GM18499 (cell line): ENCODE measurements at regions not wholly inside any gene's neighbourhood (a gene's known extent, or its start where the extent isn't known, plus 50 kb on each side); places are given as distances from the start of the nearest gene placed in this dataset.

Experiments
- ATAC-seq: cut with Tn5 transposase; IDR thresholded peaks from one replicate; pipeline ENCODE4 v1.9.1; 2021; ENCODE audit warnings: moderate number of reproducible peaks; ENCODE audit not compliant: insufficient read depth, unreplicated experiment

DNA sequence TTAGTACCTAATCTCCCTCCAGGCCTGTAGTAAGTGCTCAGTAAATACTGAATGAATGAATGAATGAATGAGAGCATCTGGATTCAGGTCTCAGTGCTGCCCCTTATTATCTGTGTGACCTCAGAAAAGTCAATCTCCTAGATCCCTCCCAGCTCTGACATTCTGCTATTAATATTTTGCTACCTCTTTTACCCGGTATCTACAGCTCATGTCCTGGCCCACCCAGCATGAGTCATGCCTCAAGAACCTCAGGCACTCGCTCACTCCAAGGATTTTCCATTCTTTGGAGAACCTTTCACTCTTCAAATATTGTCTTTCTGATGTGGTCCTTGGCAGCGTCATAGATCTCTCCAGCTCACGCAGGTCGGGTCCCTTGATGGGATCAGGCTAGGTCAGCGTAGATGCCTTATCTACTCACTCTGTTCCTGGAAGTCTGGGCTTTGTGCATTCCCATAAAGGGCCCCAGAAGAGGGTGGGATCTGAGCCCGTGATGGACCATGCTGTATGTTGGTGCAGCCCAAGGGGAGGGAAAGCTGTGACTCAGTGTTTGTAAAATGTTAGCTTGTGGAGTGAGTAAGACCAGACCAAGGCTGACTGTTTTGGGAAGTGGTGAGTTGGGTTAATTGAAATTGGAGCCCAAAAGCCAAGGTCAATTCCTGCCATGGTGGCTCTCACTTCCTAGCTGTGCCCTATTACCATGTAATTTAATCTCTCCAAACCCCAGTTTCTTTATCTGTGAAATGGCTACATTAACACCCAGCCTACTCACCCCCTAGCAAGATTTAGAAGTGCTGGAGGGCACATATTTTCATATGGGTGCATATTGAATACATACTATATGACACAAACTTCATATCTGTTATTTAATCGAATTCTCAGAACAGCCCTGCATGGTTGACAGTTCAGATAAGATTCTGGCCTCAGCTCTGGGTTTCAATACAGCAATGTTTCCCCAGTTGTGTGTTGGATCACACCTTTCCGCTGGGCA lies 214.1 kb upstream of the USP24 start:
- ATAC-seq, result no peak

DNA sequence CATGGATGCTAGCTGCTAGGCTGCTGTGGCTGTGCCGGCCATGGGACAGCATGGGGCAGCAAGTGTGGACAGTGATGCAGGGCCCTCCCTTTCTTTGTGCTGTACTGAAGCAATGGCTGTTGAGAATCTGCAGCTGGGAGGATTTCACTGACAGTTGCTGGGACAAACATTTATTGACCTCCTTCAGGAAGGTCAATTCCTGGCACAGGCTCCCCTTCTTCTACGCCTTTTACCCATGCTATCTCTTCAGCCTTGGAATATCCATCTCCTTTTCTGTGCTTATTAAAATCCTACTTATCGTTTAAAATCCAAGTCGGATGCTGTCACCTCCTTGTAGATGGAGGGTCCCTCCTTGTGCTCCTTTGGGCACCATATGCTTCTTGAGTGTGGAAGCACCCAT lies 213.1 kb upstream of the USP24 start:
- no peak for ATAC-seq

GRCh38 chr1:55427606-55428005 lies 212.4 kb upstream of the USP24 start:
- ATAC-seq, result no peak

DNA sequence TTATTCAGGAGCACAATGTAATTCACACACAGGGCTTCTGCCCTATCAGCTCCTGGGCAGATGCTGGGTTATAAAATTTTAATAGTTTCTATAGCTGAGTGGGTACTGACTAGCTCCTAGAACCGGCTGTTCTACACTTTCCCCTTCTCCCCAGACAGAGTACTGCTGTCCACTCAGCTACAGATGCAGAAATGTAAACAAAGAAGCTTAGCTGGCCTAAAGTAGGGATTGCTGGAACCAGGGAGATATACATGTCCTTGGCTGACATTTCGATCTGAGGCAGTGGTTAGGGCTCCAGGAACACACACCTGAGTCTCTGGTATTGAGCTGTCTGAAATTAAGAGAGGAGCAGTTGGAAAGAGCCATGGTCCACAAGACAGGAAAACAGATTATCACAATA lies 211.5 kb upstream of the USP24 start:
- no peak for ATAC-seq

DNA sequence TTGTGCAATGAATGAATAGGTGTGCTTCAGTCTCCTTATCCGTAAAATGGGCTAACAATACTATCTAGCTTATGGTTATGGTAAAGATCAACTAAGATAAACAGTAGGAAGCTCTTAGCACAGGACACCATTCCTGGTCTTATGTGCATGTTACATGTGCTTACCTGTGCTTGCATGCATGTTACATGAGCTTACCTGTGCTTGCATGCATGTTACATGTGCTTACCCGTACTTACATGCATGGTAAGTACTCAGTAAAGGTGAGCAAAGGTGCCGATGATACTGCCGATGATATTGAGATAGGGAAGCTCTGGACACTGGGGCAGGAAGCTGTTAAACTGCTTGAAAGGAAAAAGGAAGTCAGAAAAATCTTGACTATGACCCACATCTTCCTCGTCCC lies 211.0 kb upstream of the USP24 start:
- no peak for ATAC-seq

GRCh38 chr1:55425310-55425930 lies 210.3 kb upstream of the USP24 start:
- no peak for ATAC-seq

GRCh38 chr1:55423376-55423775 lies 208.2 kb upstream of the USP24 start:
- no peak for ATAC-seq

GRCh38 chr1:55420929-55421716 lies 206.0 kb upstream of the USP24 start:
- ATAC-seq, result no peak

DNA sequence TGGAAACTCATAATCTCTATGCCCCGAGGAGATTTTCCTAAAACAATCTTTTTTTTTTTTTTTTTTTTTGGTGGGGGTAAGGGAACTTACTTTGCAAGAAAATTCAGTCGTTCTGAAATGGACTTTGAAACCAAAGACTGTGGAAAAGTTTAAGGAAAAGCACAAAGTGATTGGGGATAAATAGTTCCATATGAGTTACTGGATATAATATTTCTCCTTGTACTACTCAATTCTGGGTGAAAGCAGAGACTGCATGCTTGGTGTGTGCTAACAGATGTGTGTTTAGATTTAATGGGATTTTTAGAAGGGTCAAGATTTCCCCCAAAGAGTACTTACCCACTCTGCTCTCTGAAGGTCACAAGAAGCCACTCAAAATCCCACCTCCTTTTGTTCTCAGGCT lies 204.9 kb upstream of the USP24 start:
- no peak for ATAC-seq

- ATAC-seq, result no peak
Observed at GRCh38 chr1:55418208-55419000, 203.2 kb upstream of the USP24 start.

DNA sequence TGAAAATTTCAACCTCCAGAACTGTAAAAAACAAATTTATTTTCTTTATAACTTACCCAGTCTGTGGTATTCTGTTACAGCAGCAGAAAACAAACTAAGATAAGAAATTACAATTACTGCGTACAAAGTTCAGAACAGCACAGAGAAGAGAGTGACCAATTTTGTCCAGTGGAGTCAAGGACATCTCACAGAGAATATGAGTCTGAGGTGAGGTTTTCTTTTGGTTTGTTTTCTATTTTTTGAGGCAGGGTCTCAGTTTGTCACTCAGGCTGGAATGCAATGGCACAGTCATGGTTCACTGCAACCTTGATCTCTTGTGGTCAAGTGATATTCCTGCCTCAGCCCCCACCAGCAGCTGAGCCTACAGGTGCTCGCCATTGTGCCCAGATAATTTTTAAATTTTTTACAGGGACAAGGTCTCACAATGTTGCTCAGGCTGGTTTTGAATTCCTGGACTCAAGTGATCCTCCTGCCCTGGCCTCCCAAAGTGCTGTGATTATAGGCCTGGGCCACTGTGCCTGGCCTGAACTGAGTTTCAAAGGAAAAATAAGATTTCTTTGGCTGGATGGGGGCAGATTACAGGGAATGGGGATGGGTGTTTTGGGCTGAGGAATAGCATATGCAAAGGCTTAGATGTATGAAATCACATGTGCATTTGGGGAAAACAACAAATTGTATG lies 201.1 kb upstream of the USP24 start:
- ATAC-seq, result no peak

- ATAC-seq, result no peak
Observed at GRCh38 chr1:55413286-55413685, 198.1 kb upstream of the USP24 start.

DNA sequence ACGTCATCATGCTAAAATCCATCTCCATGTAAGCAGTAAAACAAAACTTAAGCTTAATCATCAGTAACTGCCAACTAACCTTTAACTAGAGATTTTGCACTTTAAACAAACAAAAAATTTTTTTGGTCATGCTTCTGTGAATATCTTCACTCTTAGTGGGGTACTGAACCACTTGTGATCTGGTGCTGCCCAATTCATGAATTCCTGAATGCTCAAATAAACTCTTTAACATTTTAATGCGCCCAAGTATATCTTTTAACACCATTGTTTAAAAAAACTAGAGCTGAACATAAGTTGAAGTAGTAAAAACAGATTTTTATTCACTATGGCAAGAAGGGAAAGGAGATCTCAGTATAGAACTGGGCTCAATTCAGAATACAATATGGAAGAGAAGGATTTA lies 196.9 kb upstream of the USP24 start:
- no peak for ATAC-seq

- no peak for ATAC-seq
Observed at GRCh38 chr1:55402671-55403464, 187.7 kb upstream of the USP24 start.

DNA sequence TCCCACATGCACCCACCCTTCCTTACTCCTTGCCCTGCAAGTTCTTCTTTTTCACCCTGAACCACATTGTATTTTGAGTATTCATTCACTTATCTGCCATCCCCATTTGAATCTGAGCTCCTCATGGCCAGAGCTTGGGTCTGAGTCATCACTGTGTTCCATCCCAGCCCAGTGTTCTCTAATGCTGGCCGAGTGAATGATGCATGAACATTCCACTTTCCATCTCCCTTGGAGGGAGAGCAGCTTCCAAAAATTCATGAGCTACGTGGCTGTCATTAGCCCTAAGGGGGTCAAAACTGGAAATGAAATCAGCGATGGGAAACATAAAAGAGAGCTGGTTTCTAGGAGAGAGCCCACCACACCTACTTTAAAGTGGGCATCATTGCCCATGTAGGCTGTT lies 187.0 kb upstream of the USP24 start:
- no peak for ATAC-seq

DNA sequence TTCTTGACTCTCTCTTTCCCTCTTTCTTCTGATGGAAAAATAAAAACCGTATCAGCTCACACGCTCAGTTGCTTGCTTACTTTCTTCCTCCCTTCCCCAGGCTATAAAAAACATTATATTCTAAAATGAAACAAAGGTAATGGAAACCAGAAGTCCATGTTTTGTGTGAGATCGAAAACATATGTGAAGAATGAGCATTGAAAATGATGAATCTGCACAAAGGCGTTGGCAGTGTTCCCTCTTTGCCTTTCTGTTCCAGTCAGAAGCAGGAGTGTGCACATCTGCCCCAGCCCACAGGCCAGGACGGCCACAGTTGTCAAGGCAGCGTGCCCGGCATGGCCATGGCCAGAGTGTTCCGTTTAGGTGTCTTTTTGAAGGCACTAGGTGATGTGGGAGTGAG lies 185.3 kb upstream of the USP24 start:
- ATAC-seq, result no peak

DNA sequence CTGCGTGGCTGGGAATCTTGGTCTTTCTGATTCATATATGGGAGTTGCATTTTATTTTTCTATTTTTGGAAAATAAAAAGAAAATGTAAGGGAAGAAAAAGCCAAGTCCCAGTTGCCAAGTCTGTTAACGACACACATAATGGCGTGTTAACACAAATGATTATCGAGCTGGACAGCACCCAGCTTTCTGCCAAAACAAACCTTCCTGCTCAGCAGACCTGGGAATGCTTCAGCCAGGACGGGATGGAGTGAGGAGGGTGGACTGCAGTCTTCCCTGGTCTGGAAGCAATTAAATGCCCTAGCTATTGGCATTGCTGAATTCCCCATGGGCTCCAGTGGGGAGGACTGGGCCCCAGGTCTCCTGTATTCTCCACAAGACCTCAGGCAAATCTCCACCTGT lies 184.2 kb upstream of the USP24 start:
- ATAC-seq, result no peak

DNA sequence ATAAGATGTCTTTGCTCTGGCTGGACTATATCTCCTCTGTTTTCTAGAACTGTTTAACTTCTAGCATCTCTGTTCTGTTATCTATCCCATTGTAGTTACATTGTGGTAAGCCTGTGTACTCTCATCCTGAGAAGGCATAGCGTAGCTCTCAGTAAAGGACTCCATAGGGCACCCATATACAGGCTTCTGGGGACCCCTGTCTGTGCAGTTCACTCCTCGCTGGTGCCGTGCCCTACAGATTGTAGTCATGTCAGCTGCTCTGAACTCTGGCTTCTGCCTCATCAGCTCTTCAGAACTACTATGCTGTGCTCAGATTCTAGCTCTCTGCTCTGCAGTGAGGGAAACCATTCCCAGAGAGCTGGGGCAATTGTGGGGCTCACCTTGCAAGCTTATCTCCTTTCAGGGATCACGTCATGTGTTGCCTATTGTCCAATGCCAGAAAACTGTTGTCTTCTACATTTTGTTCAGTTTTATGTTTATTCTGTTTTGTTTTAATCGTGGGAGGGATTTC lies 181.3 kb upstream of the USP24 start:
- ATAC-seq, result no peak

- no peak for ATAC-seq
Observed at GRCh38 chr1:55388960-55389359, 173.8 kb upstream of the USP24 start.
